ENCODE measurements at regions not wholly inside any gene's neighbourhood (a gene's known extent, or its start where the extent isn't known, plus 50 kb on each side); places are given as distances from the start of the nearest gene placed in this dataset.

- TF ChIP-seq, protein P1, sequence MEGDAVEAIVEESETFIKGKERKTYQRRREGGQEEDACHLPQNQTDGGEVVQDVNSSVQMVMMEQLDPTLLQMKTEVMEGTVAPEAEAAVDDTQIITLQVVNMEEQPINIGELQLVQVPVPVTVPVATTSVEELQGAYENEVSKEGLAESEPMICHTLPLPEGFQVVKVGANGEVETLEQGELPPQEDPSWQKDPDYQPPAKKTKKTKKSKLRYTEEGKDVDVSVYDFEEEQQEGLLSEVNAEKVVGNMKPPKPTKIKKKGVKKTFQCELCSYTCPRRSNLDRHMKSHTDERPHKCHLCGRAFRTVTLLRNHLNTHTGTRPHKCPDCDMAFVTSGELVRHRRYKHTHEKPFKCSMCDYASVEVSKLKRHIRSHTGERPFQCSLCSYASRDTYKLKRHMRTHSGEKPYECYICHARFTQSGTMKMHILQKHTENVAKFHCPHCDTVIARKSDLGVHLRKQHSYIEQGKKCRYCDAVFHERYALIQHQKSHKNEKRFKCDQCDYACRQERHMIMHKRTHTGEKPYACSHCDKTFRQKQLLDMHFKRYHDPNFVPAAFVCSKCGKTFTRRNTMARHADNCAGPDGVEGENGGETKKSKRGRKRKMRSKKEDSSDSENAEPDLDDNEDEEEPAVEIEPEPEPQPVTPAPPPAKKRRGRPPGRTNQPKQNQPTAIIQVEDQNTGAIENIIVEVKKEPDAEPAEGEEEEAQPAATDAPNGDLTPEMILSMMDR (IDR thresholded peaks at IDR 0.05 in 8 of 11, conservative IDR thresholded peaks at IDR 0.05 in 3 of 11): no peak
- no peak for TF ChIP-seq POLR2A (IDR thresholded peaks at IDR 0.05)
Measured at GRCh38 chr13:33956346-33956745, 138.4 kb downstream of the RFC3 start.

All from spleen (tissue), 7 donors.